ENCODE measurements at regions not wholly inside any gene's neighbourhood (a gene's known extent, or its start where the extent isn't known, plus 50 kb on each side); places are given as distances from the start of the nearest gene placed in this dataset.

GRCh38 chr15:93640411-93640962, 551.5 kb upstream of the RGMA start:
- TF ChIP-seq POLR2A (IDR thresholded peaks at IDR 0.05): no peak
- no peak for TF ChIP-seq CTCF (IDR thresholded peaks at IDR 0.05)
